AG09319 (cell line): ENCODE measurements at regions not wholly inside any gene's neighbourhood (a gene's known extent, or its start where the extent isn't known, plus 50 kb on each side); places are given as distances from the start of the nearest gene placed in this dataset.

ENCODE experiments used
- DNase-seq: peaks from one replicate; pipeline ENCODE4 v3.0.0-alpha.2; 2010; ENCODE audit warnings: low read depth; ENCODE audit errors: extremely low read depth
- CTCF ChIP-seq: IDR thresholded peaks from 2 replicates; pipeline ENCODE4 v1.5.1; 2011; ENCODE audit warnings: low read depth, mild to moderate bottlenecking, inconsistent platforms, low read length, moderate library complexity

GRCh38 chr14:98959958-98960616 lies 311.9 kb downstream of the BCL11B start:
- no peak for DNase-seq
- TF ChIP-seq CTCF = no peak

GRCh38 chr14:98960617-98961013 lies 311.4 kb downstream of the BCL11B start:
- TF ChIP-seq CTCF = no peak
- no peak for DNase-seq

- no peak for DNase-seq
- no peak for TF ChIP-seq CTCF
These were observed 310.8 kb downstream of the BCL11B start for GRCh38 chr14:98961191-98961590.

GRCh38 chr14:98962118-98962517 lies 309.9 kb downstream of the BCL11B start:
- TF ChIP-seq CTCF = no peak
- no peak for DNase-seq

- no peak for TF ChIP-seq CTCF
- DNase-seq = no peak
These were observed 308.4 kb downstream of the BCL11B start for GRCh38 chr14:98963610-98964009.

- TF ChIP-seq CTCF = no peak
- no peak for DNase-seq
These were observed 307.8 kb downstream of the BCL11B start for GRCh38 chr14:98964171-98964570.

- no peak for TF ChIP-seq CTCF
- DNase-seq = no peak
These were observed 306.9 kb downstream of the BCL11B start for GRCh38 chr14:98965076-98965475.
